GM21786 (cell line): ENCODE measurements at regions not wholly inside any gene's neighbourhood (a gene's known extent, or its start where the extent isn't known, plus 50 kb on each side); places are given as distances from the start of the nearest gene placed in this dataset.
"Not testable (repeated sequence)": the region's sequence is repeated elsewhere in the genome, so short reads cannot be mapped to it uniquely, and the experiment has no call there.

Experiments
- ATAC-seq: cut with Tn5 transposase; IDR thresholded peaks from one replicate; pipeline ENCODE4 v1.9.1; 2021; ENCODE audit not compliant: unreplicated experiment

DNA sequence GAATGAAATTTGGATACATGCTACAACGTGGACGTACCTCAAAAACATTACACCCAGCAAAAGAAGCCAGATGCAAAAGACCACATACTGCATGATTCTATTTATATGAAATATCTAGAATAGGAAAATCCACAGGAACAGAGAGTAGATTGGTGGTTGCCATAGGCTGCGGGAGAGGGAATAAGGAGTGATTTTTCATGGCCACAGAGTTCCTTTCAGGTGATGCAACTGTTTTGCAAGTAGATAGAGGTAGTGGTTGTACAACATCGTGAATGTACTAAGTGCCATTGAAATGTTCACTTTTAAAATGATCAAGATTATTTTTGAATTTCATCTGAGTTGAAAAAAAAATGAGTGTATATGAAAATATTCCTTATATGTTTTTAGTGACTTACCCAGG, 115.3 kb upstream of the RUNX1 start:
- ATAC-seq = no peak

- no peak for ATAC-seq
These were observed 114.3 kb upstream of the RUNX1 start for GRCh38 chr21:35163411-35163810.

- no peak for ATAC-seq
These were observed 113.7 kb upstream of the RUNX1 start for GRCh38 chr21:35162831-35163230.

DNA sequence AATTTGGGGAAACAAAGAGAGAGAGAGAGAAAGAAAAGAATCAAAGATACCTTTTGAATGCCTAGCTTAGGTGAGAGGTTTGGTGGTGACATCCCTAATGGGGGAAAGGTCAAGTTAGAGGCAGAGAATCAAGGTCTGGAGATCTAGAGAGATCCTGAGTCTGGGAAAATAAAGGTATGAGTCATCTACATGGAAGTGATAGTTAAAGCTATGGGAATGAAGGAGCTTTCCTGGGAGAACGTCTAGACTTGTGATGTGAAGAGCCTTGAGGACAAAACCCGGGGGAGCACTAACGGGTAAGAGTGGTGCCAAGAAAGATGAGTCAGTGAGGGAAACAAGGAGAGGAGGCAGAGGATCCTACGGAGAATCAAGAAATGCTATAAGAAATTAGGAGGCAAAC, 110.8 kb upstream of the RUNX1 start:
- no peak for ATAC-seq

GRCh38 chr21:35157374-35157773, 108.3 kb upstream of the RUNX1 start:
- ATAC-seq = not testable (repeated sequence)

DNA sequence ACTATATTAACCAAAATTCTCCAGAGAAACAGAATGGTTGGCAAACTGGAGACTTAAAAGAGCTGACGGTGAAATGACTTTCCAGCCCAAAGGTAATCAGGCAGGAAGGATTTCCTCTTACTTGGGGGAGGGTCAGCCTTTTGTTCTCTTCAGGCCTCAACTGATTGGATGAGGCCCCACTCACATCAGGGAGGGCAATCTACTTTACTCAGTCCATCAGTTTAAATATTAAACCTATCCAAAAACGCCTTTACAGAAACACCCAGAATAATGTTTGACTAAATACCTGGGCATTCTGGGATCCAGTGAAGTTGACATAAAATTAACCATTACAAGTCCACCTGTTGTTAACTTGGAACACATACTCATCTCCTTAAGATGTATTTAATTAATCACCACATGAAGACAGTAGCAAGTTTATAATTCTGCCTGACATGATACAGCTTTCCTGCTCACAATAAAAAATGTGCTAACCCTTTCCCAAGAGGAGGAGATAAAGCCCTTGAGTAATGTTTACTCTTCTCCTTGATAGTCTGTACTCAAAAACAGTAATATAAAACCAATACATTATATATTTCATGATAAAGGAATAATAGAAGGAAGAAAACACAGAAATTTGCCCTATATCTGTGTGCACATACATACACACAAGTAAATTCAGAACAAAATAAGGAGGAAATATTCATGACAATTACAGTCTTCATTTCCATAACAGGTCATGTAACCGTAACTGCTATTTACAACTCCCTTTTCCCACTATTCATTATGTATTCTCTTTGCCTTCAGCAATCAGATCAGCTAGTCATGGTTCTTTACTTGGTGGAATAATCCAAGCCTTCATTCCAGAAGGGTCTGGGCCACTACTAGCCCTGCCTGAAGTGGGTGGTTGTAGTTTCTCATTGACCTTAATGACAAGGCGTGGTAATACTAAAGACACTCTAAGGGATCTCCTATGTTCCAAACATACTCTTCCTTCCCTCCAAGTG, 107.5 kb upstream of the RUNX1 start:
- ATAC-seq = no peak

GRCh38 chr21:35154788-35155187, 105.7 kb upstream of the RUNX1 start:
- ATAC-seq = no peak

GRCh38 chr21:35153671-35154070, 104.6 kb upstream of the RUNX1 start:
- no peak for ATAC-seq

DNA sequence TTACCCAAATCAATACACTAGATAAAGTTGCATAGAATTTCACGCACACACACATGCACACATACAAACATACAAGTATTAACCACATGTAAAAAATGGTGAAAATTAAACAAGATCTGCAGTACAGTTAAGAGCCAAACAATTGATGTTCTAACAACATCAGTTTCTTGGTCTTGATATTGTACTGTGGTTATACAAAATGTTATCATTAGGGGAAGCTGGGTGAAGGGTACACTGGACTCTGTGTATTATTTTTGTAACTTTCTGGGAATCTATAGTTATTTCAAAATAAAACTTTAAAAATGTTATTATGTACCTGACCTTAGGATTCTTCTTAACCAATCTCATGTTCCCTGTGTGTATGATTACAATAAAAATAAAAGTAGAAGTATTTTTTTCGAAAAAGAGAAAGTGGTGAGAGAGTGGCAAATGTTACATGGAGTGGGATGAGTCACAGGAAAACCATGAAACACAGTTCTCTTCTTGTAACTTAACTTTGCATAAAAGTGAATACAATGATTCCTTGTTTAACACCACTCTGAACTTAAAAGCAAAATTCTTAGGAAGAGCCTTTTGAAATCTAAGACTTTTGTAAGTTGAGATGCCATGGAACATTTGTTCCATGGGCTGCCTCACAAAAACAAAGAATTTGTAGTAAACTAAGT, 101.6 kb upstream of the RUNX1 start:
- no peak for ATAC-seq

- no peak for ATAC-seq
These were observed 100.6 kb upstream of the RUNX1 start for GRCh38 chr21:35149698-35150097.

DNA sequence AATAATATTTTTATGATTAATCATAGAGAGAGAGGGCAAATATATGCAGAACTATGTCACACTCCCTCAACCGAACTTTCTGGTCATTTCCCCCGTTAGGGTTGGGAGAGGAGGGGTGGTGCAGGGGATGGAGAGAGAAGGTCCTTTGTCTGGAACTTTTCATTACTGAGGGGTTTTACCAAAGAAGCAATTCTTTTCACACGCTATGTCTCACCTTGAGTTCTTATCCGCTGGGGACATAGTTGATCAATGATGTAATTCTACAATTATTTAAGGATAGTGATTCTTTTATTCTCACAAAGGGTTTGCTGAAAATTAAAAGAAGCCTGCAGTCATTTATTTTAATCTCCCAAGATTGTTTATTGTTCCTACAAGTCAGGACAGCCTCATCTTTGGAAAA, 98.3 kb upstream of the RUNX1 start:
- no peak for ATAC-seq

DNA sequence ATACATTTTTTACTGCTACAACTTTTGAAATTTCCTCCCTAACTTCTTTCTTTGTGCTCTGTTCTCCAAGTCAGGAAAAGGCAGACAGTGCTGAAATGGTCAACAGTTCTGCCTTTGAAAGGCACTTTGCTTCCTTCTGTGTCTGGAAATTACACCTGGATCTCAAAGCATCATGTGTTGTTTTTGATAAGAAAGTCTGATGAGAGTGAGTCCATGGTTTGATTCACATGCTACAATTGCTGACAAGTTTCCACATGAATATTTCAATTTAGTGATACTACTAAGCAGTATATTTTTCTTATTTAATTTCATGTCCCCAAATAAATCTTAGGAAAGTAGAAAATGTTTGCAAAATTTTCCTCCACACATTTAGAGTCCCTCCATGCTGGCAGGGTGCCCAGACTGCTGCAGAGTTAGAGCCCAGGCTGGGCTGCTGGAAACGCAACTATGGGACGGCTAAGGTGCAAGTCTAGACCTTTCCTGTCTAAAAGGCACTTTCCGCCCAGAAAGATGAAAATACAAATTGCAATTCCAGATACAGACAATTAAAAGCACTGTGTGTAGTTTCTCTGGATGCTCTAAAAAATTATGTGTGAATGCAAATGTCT, 96.6 kb upstream of the RUNX1 start:
- ATAC-seq = no peak

DNA sequence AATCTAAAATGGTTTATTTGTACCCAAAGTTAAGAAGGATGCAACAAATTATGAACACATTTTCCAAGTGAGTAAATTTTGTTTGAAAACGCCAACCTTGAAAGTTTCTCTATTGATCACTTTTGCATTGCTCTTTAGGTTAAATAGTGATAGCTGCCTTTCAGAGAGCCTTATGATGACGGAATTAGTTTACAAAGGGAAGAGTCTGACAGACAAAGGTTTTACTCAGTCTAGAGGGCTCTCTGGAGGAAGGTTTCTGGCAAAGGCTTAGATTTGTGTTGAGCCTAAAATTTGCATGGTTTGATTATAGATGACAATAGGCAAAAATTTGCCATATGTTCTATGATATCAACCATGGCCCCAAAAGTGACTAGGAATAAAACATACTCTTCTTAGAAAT, 95.9 kb upstream of the RUNX1 start:
- ATAC-seq = no peak

DNA sequence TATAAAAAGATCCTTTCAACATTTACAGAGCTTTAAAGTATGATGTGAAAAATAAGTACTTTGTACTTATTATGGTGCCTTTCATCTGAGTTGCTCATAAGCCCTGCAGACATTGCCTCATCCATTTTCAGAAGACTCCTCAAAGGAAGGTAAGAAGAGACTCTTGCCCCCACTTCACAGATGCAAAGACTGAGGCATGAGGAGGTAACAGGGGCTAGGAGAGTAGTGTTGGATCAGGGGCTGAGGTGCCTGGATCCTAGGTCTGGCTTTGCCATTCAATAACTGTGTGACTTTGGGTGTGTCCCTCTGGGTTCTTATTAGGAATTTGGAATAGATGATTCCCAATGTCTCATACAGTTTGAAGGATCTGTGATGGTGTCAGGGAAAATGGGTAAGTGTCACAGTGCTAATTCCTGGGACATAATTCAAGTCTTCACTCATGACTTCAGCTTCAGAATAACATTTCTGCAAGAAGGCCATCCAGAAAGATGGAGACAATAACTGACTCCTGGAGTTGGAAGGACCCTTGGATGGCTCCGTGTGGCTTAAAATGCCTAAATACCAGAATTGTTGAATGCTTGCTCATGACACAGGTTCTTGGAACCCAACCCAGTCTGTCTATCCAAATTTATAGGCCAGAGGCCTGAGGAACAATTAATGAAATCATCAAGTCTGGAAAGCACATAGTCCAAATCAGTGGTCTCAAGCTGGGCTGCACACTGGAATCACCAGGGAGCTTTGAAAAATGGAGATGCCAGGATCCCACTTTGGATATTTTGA, 93.1 kb upstream of the RUNX1 start:
- no peak for ATAC-seq

DNA sequence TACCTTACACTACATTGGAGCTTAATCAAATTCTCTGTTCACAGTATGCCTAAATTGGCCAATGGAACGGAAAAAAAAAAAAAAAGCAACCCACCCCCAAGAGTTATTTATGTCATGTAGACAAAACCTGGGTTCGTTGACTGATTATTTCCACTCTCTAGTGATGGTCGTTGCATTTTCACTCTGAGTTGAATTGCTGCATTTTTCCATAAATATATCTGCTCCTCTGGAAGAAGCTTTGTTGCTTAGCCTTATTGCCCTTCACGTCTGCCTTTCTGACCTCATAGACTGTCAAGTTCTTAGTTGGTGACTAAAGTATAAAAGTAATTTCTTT, 90.2 kb upstream of the RUNX1 start:
- ATAC-seq = no peak

DNA sequence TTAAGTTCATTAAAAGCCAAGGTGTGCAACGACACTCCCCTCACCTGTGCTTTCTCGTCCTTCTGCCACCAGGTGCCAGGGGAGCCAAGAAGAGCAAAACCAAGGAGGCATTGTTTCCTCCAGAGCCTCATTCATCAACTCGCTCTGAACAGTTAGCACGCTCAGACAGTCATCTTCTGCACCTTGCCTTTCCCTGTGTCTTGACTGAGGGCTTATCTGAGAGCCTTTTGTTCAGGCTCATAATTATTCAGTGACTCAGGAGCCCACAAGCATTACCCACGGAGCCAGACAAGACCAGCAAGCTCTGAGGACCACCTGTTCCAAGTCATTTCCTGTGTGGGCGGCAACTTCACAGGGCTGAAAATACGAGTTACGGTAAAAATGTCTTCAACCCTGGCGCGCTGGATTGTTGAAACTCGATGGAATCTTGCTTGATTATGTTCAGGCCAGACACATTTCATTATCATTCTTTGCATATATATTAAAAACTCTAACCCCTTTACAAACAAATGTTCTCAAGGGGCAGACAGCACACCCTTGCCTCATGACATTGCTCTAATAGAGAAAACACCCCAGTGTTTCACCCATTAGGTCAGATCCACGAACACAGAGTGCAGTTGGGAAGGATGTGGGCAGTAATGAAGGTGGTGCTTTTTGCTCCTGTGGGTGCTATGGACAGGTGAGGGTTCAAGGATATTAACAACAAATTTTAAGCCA, 89.7 kb upstream of the RUNX1 start:
- no peak for ATAC-seq

DNA sequence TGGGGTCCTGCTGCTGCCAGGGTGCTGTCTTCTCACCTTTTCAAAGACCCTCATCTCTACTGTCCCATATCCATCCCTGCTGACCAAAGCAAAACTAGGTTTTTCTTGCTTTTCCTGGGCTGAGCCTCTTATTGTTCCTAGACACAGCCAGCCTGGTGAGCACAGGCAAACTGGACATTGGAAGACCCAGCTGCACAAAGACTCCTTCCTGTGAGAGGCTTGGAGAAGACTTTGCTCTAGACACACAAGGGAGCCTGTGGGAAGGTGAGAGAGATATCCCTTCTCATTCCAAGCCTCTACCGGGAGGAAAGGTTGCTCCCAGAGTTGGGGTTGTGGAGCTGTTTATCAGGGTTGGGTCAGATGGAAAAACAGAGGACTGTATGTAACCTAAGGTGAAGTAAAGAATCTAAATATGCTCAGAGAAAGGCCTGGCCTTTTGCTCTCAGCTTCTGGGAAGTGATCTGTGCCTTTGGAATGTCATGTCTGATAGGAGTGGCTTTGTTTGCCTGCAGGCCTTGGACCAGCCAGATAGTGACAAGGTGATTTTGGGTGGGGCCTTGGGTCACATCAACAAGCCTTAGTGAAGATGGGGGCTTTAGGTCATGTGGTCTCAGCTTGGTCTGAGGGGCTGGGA, 87.6 kb upstream of the RUNX1 start:
- no peak for ATAC-seq

DNA sequence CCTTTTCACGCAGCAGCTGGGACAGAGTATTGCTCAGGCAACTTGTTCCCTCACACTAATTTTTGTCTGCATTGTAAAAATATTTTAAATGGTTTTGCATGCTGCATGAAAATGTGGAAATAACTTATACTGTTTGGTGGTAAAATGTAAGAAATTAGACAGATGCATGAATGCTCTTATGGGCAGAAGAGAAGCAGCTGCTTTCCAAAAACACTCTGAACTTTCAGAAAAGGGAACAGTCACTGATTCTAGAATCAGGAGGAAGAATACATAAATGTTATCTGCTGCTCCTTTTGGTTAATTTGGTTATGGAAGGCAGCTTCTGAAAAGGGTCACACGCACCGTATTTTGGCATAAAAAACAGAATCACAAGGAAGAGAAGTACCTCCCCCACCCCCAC, 87.0 kb upstream of the RUNX1 start:
- no peak for ATAC-seq

GRCh38 chr21:35135481-35135880, 86.4 kb upstream of the RUNX1 start:
- no peak for ATAC-seq

GRCh38 chr21:35134309-35134708, 85.2 kb upstream of the RUNX1 start:
- no peak for ATAC-seq
